Endothelial cell (in vitro differentiated cells): ENCODE measurements at regions not wholly inside any gene's neighbourhood (a gene's known extent, or its start where the extent isn't known, plus 50 kb on each side); places are given as distances from the start of the nearest gene placed in this dataset.

Source experiments
- DNase-seq: peaks from one replicate; pipeline ENCODE4 v3.0.0; 2021; ENCODE audit warnings: low spot score
- H3K27ac Mint-ChIP-seq: one replicate; pipeline ENCODE4 v1.8.0; 2021; ENCODE audit warnings: mixed read lengths, inconsistent platforms; ENCODE audit not compliant: unreplicated experiment
- H3K27me3 Mint-ChIP-seq: one replicate; pipeline ENCODE4 v1.8.0; 2021; ENCODE audit warnings: mild to moderate bottlenecking, moderate library complexity, mixed read lengths, inconsistent platforms; ENCODE audit not compliant: unreplicated experiment
- H3K36me3 Mint-ChIP-seq: one replicate; pipeline ENCODE4 v1.8.0; 2021; ENCODE audit warnings: mild to moderate bottlenecking, low read depth, mixed read lengths, inconsistent platforms; ENCODE audit not compliant: unreplicated experiment
- H3K4me1 Mint-ChIP-seq: one replicate; pipeline ENCODE4 v1.8.0; 2021; ENCODE audit warnings: mild to moderate bottlenecking, mixed read lengths, inconsistent platforms; ENCODE audit not compliant: unreplicated experiment
- H3K4me3 Mint-ChIP-seq: one replicate; pipeline ENCODE4 v1.8.0; 2021; ENCODE audit warnings: mild to moderate bottlenecking, mixed read lengths, inconsistent platforms; ENCODE audit not compliant: unreplicated experiment
- H3K9me3 Mint-ChIP-seq: one replicate; pipeline ENCODE4 v1.8.0; 2021; ENCODE audit warnings: mixed read lengths, inconsistent platforms; ENCODE audit not compliant: unreplicated experiment
- CTCF ChIP-seq: fragments of 200-600 bp; sonication (generic); IDR thresholded peaks from one replicate; pipeline ENCODE4 v1.5.0; 2021; ENCODE audit warnings: antibody characterized with exemption; ENCODE audit not compliant: unreplicated experiment

GRCh38 chr2:144711084-144711483 is 191.2 kb upstream of the ZEB2 start:
- H3K4me3 Mint-ChIP-seq: no peak overlapping the region
- H3K36me3 Mint-ChIP-seq: no peaks in the 10 kb centered on the region
- H3K4me1 Mint-ChIP-seq: no peaks in the 10 kb centered on the region
- no peak overlapping the region for H3K27ac Mint-ChIP-seq
- DNase-seq: no peak
- no peaks in the 10 kb centered on the region for H3K27me3 Mint-ChIP-seq
- no peak for TF ChIP-seq CTCF
- no peaks in the 10 kb centered on the region for H3K9me3 Mint-ChIP-seq

GRCh38 chr2:144708626-144709025 is 188.7 kb upstream of the ZEB2 start:
- no peaks in the 10 kb centered on the region for H3K9me3 Mint-ChIP-seq
- H3K4me1 Mint-ChIP-seq: no peaks in the 10 kb centered on the region
- TF ChIP-seq CTCF: no peak
- H3K4me3 Mint-ChIP-seq: no peak overlapping the region
- DNase-seq: no peak
- no peaks in the 10 kb centered on the region for H3K36me3 Mint-ChIP-seq
- H3K27ac Mint-ChIP-seq: no peak overlapping the region
- H3K27me3 Mint-ChIP-seq: no peaks in the 10 kb centered on the region

- no peak for DNase-seq
- no peak overlapping the region for H3K27ac Mint-ChIP-seq
These were observed 187.9 kb upstream of the ZEB2 start for GRCh38 chr2:144707736-144708326.

GRCh38 chr2:144706647-144707046 is 186.7 kb upstream of the ZEB2 start:
- Mint-ChIP-seq H3K36me3 (no peaks in the 10 kb centered on the region), H3K27me3 (no peaks in the 10 kb centered on the region), H3K4me1 (no peaks in the 10 kb centered on the region), H3K4me3 (no peak overlapping the region), H3K9me3 (no peaks in the 10 kb centered on the region), H3K27ac (no peak overlapping the region)
- no peak for TF ChIP-seq CTCF
- no peak for DNase-seq

More at GRCh38 chr2:144707736-144708326, 187.9 kb upstream of the ZEB2 start:
- no peak overlapping the region for H3K4me3 Mint-ChIP-seq
- TF ChIP-seq CTCF: no peak
- H3K27me3 Mint-ChIP-seq: no peaks in the 10 kb centered on the region
- H3K4me1 Mint-ChIP-seq: no peaks in the 10 kb centered on the region
- no peaks in the 10 kb centered on the region for H3K9me3 Mint-ChIP-seq
- no peaks in the 10 kb centered on the region for H3K36me3 Mint-ChIP-seq

- H3K36me3 Mint-ChIP-seq: no peaks in the 10 kb centered on the region
- TF ChIP-seq CTCF: no peak
- H3K9me3 Mint-ChIP-seq: no peaks in the 10 kb centered on the region
- H3K27me3 Mint-ChIP-seq: no peaks in the 10 kb centered on the region
- H3K27ac Mint-ChIP-seq: no peak overlapping the region
- no peaks in the 10 kb centered on the region for H3K4me1 Mint-ChIP-seq
- no peak overlapping the region for H3K4me3 Mint-ChIP-seq
- DNase-seq: no peak
These were observed 185.7 kb upstream of the ZEB2 start for GRCh38 chr2:144705328-144706245.
